ENCODE measurements at regions not wholly inside any gene's neighbourhood (a gene's known extent, or its start where the extent isn't known, plus 50 kb on each side); places are given as distances from the start of the nearest gene placed in this dataset.

GRCh38 chr11:91997226-91997625 is 227.4 kb upstream of the FAT3 start:
- BruUV-seq (replicated peaks), result no TSS peak
- Histone ChIP-seq H4K20me1 (replicated peaks; ENCODE audit: control insufficient read depth, extremely low read depth, insufficient read depth, low read length) (no peaks in the 10 kb centered on the region), H3K36me3 (ENCODE audit: control insufficient read depth in 2 of 2, extremely low read depth in 1 of 2, insufficient read depth in 2 of 2, low read length in 2 of 2) (no peaks in the 10 kb centered on the region), H3K27ac (ENCODE audit: insufficient read depth, low read depth, low read length) (no peak overlapping the region), H2AFZ (ENCODE audit: low read depth, low read length) (no peak overlapping the region), H3K9me3 (replicated peaks; ENCODE audit: control insufficient read depth, insufficient read depth, low read length) (no peaks in the 10 kb centered on the region), H3K4me3 (replicated peaks in 1 of 3; ENCODE audit: insufficient read depth in 1 of 3, low read depth in 1 of 3, low read length in 3 of 3) (no peak overlapping the region), H3K9ac (replicated peaks; ENCODE audit: extremely low read depth, insufficient read depth, low read length) (no peak overlapping the region), H3K27me3 (ENCODE audit: control insufficient read depth in 2 of 2, insufficient read depth in 2 of 2, low read length in 2 of 2) (no peaks in the 10 kb centered on the region), H3K79me2 (ENCODE audit: control insufficient read depth, insufficient read depth, low read length) (no peaks in the 10 kb centered on the region), H3K4me2 (ENCODE audit: insufficient read depth, low read length) (no peak overlapping the region), H3K9me1 (replicated peaks; ENCODE audit: control insufficient read depth, extremely low read depth, insufficient read depth, low read length) (no peaks in the 10 kb centered on the region), H3K4me1 (ENCODE audit: control insufficient read depth, extremely low read depth, insufficient read depth, low read length) (no peaks in the 10 kb centered on the region)
- FAIRE-seq, result no peak
- TF ChIP-seq FOS (IDR thresholded peaks at IDR 0.05; ENCODE audit: borderline replicate concordance, insufficient read depth, low read length) (no peak), POLR2A (IDR thresholded peaks at IDR 0.05; ENCODE audit: low read depth, low read length) (no peak), POLR2AphosphoS5 (IDR thresholded peaks at IDR 0.05; ENCODE audit: insufficient read depth, low read depth, low read length) (no peak), MYC (IDR thresholded peaks at IDR 0.05; ENCODE audit: low read depth, low read length) (no peak), CTCF (IDR thresholded peaks at IDR 0.05; ENCODE audit: extremely low read depth in 1 of 2, insufficient read depth in 1 of 2, low read depth in 1 of 2, low read length in 2 of 2) (no peak), GATA2 (IDR thresholded peaks at IDR 0.05; ENCODE audit: insufficient read depth, insufficient read length, low read depth, low read length) (no peak), EZH2 (IDR thresholded peaks at IDR 0.05; ENCODE audit: borderline replicate concordance, low read depth, low read length, severe bottlenecking) (no peak), MAX (IDR thresholded peaks at IDR 0.05; ENCODE audit: insufficient read depth, insufficient read length) (no peak), JUN (IDR thresholded peaks at IDR 0.05; ENCODE audit: borderline replicate concordance, insufficient read depth, insufficient read length, low read depth) (no peak)
- no peak for DNase-seq (ENCODE audit: low read depth, low spot score)
- intact Hi-C loops (cut with micrococcal nuclease), result no loop called here
- POLR2A ChIA-PET, result no interaction called here
- CTCF ChIA-PET, result no interaction called here
- dilution Hi-C loops (cut with MboI; ENCODE audit: extremely low pct_ligation_motif_present, low sequenced_read_pairs), result no loop called here

All from endothelial cell of umbilical vein (primary cell).